HepG2 (cell line): ENCODE measurements at regions not wholly inside any gene's neighbourhood (a gene's known extent, or its start where the extent isn't known, plus 50 kb on each side); places are given as distances from the start of the nearest gene placed in this dataset.

ENCODE experiments used
- AGO2 ChIP-seq: fragments of 200-400 bp; formaldehyde crosslinking; optimal IDR thresholded peaks from 2 replicates; pipeline ENCODE3; 2017; ENCODE audit warnings: mild to moderate bottlenecking, low read depth, low read length, moderate library complexity
- BRCA1 ChIP-seq: sonication (generic); formaldehyde crosslinking; IDR thresholded peaks from 2 replicates; pipeline ENCODE4 v1.4.0; 2020; ENCODE audit warnings: missing genetic modification reagents
- CREB1 ChIP-seq, 2 experiments: fragments of 450-650 bp in 1 of 2; IDR thresholded peaks; 2 replicates each; pipeline ENCODE4 v1.6.1; 2016 to 2017; ENCODE audit warnings: control low read depth in 1 of 2, mild to moderate bottlenecking in 1 of 2, missing compliant biosample characterization in 1 of 2, missing genetic modification characterization in 1 of 2
- FLYWCH1 ChIP-seq: sonication (generic); formaldehyde crosslinking; IDR thresholded peaks from 2 replicates; pipeline ENCODE4 v1.8.1; 2023; ENCODE audit warnings: mild to moderate bottlenecking, missing genetic modification reagents
- FOSL2 ChIP-seq: sonication (generic); formaldehyde crosslinking; IDR thresholded peaks from 2 replicates; pipeline ENCODE4 v1.4.0; 2020; ENCODE audit warnings: missing genetic modification reagents
- FOXJ3 ChIP-seq: sonication (generic); formaldehyde crosslinking; IDR thresholded peaks from 2 replicates; pipeline ENCODE4 v1.4.0; 2020; ENCODE audit warnings: missing genetic modification reagents, mild to moderate bottlenecking, borderline replicate concordance
- JUN ChIP-seq: sonication (generic); formaldehyde crosslinking; IDR thresholded peaks from 2 replicates; pipeline ENCODE4 v1.4.0; 2020; ENCODE audit warnings: mild to moderate bottlenecking, missing genetic modification reagents
- KLF15 ChIP-seq: sonication (generic); formaldehyde crosslinking; IDR thresholded peaks from 2 replicates; pipeline ENCODE4 v1.8.1; 2023; ENCODE audit warnings: borderline replicate concordance, mild to moderate bottlenecking, inconsistent platforms, missing genetic modification reagents, mixed read lengths
- MYC ChIP-seq: sonication (generic); formaldehyde crosslinking; IDR thresholded peaks from 2 replicates; pipeline ENCODE4 v1.9.0; 2021; ENCODE audit warnings: missing genetic modification reagents, borderline replicate concordance
- PRMT3 ChIP-seq: sonication (generic); formaldehyde crosslinking; IDR thresholded peaks from 2 replicates; pipeline ENCODE4 v1.8.1; 2022; ENCODE audit warnings: low read depth, mild to moderate bottlenecking, moderate library complexity, missing genetic modification reagents, borderline replicate concordance
- PRPF4 ChIP-seq: fragments of 200-400 bp; formaldehyde crosslinking; IDR thresholded peaks from 2 replicates; pipeline ENCODE4 v1.6.1; 2016; ENCODE audit warnings: low read length, low read depth; ENCODE audit not compliant: poor library complexity, severe bottlenecking
- RARA ChIP-seq: IDR thresholded peaks from 2 replicates; pipeline ENCODE4 v1.6.1; 2016; ENCODE audit warnings: missing genetic modification reagents, missing compliant biosample characterization
- ZNF367 ChIP-seq: sonication (generic); formaldehyde crosslinking; IDR thresholded peaks from 2 replicates; pipeline ENCODE4 v1.4.0; 2020; ENCODE audit warnings: missing genetic modification reagents, borderline replicate concordance
- ZNF570 ChIP-seq: sonication (generic); formaldehyde crosslinking; IDR thresholded peaks from 2 replicates; pipeline ENCODE4 v1.4.0; 2020; ENCODE audit warnings: mild to moderate bottlenecking, missing genetic modification reagents, borderline replicate concordance
- ZNF703 ChIP-seq: sonication (generic); formaldehyde crosslinking; IDR thresholded peaks from 2 replicates; pipeline ENCODE4 v1.5.1; 2020; ENCODE audit warnings: missing genetic modification reagents, mild to moderate bottlenecking, moderate library complexity, borderline replicate concordance
- TF ChIP-seq, protein P1 (sequence below): IDR thresholded peaks from 2 replicates; pipeline ENCODE4 v1.6.1; 2016; ENCODE audit warnings: control low read depth
- TF ChIP-seq, protein P2 (sequence below): sonication (generic); formaldehyde crosslinking; IDR thresholded peaks from 2 replicates; pipeline ENCODE4 v1.4.0; 2020; ENCODE audit warnings: missing genetic modification reagents
- TF ChIP-seq, protein P3 (sequence below): fragments of 450-650 bp; IDR thresholded peaks from 2 replicates; pipeline ENCODE4 v1.6.1; 2017
- TF ChIP-seq, protein P4 (sequence below): sonication (generic); IDR thresholded peaks from 2 replicates; pipeline ENCODE4 v1.6.1; 2016; ENCODE audit warnings: low read depth, borderline replicate concordance
- TF ChIP-seq, protein P5 (sequence below): sonication (generic); formaldehyde crosslinking; IDR thresholded peaks from 2 replicates; pipeline ENCODE4 v1.4.0; 2020; ENCODE audit warnings: missing genetic modification reagents

DNA sequence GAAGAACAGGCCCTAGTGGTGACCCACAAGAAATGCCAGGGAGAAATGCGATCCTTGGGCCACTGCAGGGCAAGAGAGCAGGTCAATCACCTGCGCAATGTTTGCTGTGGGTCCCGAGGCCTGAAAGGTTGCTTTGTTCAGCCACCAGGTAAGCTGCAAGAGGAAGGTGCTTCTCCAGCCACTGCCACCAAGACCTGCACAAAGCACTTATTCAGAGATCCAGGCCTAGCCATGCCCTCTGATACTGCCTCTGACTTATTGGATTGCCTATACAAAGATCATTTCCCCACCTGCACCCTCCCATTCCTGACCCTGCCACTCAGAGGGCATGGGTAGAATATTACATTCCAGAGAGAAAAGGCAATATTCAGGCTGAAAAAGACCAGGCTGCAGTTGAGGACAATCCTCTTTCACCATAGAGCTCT is 349.4 kb upstream of the NFIA start (continued):
- TF ChIP-seq, protein P1, sequence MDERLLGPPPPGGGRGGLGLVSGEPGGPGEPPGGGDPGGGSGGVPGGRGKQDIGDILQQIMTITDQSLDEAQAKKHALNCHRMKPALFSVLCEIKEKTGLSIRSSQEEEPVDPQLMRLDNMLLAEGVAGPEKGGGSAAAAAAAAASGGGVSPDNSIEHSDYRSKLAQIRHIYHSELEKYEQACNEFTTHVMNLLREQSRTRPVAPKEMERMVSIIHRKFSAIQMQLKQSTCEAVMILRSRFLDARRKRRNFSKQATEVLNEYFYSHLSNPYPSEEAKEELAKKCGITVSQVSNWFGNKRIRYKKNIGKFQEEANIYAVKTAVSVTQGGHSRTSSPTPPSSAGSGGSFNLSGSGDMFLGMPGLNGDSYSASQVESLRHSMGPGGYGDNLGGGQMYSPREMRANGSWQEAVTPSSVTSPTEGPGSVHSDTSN (CRISPR knock-in tag), result peak; percentile 16; the same call in 1 of the 2 replicates
- TF ChIP-seq BRCA1 (CRISPR knock-in tag) (no peak), FOXJ3 (CRISPR knock-in tag) (0 out of 2 replicates have a peak, but pooled peaks have one; percentile 23), MYC (CRISPR knock-in tag) (peak; percentile 19; the same call in 1 of the 2 replicates), FOSL2 (CRISPR knock-in tag) (0 out of 2 replicates have a peak, but pooled peaks have one; percentile 4), RARA (CRISPR knock-in tag) (peak; percentile 31; the same call in 1 of the 2 replicates), ZNF570 (CRISPR knock-in tag) (no peak), JUN (CRISPR knock-in tag) (0 out of 2 replicates have a peak, but pooled peaks have one; percentile 36), ZNF703 (CRISPR knock-in tag) (no peak), PRMT3 (CRISPR knock-in tag) (no peak), PRPF4 (no peak), ZNF367 (CRISPR knock-in tag) (no peak), FLYWCH1 (CRISPR knock-in tag) (no peak), AGO2 (no peak), KLF15 (CRISPR knock-in tag) (no peak), CREB1 (IDR thresholded peaks at IDR 0.05) (no peak), CREB1 (CRISPR knock-in tag; IDR thresholded peaks at IDR 0.05) (peak; percentile 45; the same call in 1 of the 2 replicates)
- TF ChIP-seq, protein P2, sequence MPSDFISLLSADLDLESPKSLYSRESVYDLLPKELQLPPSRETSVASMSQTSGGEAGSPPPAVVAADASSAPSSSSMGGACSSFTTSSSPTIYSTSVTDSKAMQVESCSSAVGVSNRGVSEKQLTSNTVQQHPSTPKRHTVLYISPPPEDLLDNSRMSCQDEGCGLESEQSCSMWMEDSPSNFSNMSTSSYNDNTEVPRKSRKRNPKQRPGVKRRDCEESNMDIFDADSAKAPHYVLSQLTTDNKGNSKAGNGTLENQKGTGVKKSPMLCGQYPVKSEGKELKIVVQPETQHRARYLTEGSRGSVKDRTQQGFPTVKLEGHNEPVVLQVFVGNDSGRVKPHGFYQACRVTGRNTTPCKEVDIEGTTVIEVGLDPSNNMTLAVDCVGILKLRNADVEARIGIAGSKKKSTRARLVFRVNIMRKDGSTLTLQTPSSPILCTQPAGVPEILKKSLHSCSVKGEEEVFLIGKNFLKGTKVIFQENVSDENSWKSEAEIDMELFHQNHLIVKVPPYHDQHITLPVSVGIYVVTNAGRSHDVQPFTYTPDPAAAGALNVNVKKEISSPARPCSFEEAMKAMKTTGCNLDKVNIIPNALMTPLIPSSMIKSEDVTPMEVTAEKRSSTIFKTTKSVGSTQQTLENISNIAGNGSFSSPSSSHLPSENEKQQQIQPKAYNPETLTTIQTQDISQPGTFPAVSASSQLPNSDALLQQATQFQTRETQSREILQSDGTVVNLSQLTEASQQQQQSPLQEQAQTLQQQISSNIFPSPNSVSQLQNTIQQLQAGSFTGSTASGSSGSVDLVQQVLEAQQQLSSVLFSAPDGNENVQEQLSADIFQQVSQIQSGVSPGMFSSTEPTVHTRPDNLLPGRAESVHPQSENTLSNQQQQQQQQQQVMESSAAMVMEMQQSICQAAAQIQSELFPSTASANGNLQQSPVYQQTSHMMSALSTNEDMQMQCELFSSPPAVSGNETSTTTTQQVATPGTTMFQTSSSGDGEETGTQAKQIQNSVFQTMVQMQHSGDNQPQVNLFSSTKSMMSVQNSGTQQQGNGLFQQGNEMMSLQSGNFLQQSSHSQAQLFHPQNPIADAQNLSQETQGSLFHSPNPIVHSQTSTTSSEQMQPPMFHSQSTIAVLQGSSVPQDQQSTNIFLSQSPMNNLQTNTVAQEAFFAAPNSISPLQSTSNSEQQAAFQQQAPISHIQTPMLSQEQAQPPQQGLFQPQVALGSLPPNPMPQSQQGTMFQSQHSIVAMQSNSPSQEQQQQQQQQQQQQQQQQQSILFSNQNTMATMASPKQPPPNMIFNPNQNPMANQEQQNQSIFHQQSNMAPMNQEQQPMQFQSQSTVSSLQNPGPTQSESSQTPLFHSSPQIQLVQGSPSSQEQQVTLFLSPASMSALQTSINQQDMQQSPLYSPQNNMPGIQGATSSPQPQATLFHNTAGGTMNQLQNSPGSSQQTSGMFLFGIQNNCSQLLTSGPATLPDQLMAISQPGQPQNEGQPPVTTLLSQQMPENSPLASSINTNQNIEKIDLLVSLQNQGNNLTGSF, result no peak
- TF ChIP-seq, protein P3, sequence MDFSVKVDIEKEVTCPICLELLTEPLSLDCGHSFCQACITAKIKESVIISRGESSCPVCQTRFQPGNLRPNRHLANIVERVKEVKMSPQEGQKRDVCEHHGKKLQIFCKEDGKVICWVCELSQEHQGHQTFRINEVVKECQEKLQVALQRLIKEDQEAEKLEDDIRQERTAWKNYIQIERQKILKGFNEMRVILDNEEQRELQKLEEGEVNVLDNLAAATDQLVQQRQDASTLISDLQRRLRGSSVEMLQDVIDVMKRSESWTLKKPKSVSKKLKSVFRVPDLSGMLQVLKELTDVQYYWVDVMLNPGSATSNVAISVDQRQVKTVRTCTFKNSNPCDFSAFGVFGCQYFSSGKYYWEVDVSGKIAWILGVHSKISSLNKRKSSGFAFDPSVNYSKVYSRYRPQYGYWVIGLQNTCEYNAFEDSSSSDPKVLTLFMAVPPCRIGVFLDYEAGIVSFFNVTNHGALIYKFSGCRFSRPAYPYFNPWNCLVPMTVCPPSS, result no peak
- TF ChIP-seq, protein P4, sequence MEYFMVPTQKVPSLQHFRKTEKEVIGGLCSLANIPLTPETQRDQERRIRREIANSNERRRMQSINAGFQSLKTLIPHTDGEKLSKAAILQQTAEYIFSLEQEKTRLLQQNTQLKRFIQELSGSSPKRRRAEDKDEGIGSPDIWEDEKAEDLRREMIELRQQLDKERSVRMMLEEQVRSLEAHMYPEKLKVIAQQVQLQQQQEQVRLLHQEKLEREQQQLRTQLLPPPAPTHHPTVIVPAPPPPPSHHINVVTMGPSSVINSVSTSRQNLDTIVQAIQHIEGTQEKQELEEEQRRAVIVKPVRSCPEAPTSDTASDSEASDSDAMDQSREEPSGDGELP, result no peak
- TF ChIP-seq, protein P5, sequence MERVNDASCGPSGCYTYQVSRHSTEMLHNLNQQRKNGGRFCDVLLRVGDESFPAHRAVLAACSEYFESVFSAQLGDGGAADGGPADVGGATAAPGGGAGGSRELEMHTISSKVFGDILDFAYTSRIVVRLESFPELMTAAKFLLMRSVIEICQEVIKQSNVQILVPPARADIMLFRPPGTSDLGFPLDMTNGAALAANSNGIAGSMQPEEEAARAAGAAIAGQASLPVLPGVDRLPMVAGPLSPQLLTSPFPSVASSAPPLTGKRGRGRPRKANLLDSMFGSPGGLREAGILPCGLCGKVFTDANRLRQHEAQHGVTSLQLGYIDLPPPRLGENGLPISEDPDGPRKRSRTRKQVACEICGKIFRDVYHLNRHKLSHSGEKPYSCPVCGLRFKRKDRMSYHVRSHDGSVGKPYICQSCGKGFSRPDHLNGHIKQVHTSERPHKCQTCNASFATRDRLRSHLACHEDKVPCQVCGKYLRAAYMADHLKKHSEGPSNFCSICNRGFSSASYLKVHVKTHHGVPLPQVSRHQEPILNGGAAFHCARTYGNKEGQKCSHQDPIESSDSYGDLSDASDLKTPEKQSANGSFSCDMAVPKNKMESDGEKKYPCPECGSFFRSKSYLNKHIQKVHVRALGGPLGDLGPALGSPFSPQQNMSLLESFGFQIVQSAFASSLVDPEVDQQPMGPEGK (CRISPR knock-in tag), result peak; percentile 22; the same call in 1 of the 2 replicates
